Hepatocyte (in vitro differentiated cells): ENCODE measurements at regions not wholly inside any gene's neighbourhood (a gene's known extent, or its start where the extent isn't known, plus 50 kb on each side); places are given as distances from the start of the nearest gene placed in this dataset.

ENCODE experiments used
- CTCF ChIP-seq: fragments of 200-600 bp; sonication (generic); IDR thresholded peaks from 2 replicates; pipeline ENCODE4 v1.5.1; 2016; ENCODE audit warnings: antibody characterized with exemption, mild to moderate bottlenecking; ENCODE audit not compliant: poor library complexity
- EZH2phosphoT487 ChIP-seq: fragments of 200-600 bp; sonication (generic); IDR thresholded peaks from one replicate; pipeline ENCODE4 v1.6.1; 2018; ENCODE audit warnings: antibody characterized with exemption, mild to moderate bottlenecking, low read depth, moderate library complexity; ENCODE audit not compliant: unreplicated experiment, severe bottlenecking

- TF ChIP-seq EZH2phosphoT487 (no peak), CTCF (no peak)
Observed at GRCh38 chr16:5928476-5929065, 831.0 kb upstream of the EEF2KMT start.
